ENCODE measurements at regions not wholly inside any gene's neighbourhood (a gene's known extent, or its start where the extent isn't known, plus 50 kb on each side); places are given as distances from the start of the nearest gene placed in this dataset.

DNA sequence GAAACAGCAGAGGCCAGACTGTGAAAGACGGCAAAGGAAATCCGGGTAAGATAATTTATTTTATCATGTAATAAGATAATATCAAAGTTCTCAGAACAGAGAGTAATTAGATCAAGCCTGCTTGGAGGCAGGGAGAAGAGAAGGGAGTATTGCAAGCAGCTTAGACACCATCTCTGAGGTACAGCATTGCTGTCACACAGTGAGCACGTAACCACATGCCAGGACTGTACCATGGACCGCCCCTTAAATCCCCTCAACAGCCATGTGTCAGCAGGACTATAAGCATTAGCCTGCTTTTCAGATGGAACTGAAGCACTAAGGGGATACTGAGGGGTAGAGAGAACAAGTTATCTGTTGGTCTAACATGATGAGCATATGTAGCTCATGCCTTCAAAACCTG lies 141.5 kb downstream of the C6orf118 start:
- TF ChIP-seq TAF1 (IDR thresholded peaks at IDR 0.05; ENCODE audit: low read depth) (no peak), POLR2AphosphoS5 (IDR thresholded peaks at IDR 0.05) (no peak)
- TF ChIP-seq, protein P1, sequence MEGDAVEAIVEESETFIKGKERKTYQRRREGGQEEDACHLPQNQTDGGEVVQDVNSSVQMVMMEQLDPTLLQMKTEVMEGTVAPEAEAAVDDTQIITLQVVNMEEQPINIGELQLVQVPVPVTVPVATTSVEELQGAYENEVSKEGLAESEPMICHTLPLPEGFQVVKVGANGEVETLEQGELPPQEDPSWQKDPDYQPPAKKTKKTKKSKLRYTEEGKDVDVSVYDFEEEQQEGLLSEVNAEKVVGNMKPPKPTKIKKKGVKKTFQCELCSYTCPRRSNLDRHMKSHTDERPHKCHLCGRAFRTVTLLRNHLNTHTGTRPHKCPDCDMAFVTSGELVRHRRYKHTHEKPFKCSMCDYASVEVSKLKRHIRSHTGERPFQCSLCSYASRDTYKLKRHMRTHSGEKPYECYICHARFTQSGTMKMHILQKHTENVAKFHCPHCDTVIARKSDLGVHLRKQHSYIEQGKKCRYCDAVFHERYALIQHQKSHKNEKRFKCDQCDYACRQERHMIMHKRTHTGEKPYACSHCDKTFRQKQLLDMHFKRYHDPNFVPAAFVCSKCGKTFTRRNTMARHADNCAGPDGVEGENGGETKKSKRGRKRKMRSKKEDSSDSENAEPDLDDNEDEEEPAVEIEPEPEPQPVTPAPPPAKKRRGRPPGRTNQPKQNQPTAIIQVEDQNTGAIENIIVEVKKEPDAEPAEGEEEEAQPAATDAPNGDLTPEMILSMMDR (IDR thresholded peaks at IDR 0.05; ENCODE audit: poor library complexity, severe bottlenecking), result no peak

Data from neural cell (in vitro differentiated cells).